PC-9 (cell line): ENCODE measurements at regions not wholly inside any gene's neighbourhood (a gene's known extent, or its start where the extent isn't known, plus 50 kb on each side); places are given as distances from the start of the nearest gene placed in this dataset.

Source experiments
- EZH2 ChIP-seq: fragments of 200-600 bp; sonication (generic); IDR thresholded peaks from 2 replicates; pipeline ENCODE4 v1.8.0; 2017; ENCODE audit warnings: antibody characterized with exemption, low read depth
- TF ChIP-seq, protein P1 (sequence below): fragments of 200-600 bp; sonication (generic); conservative IDR thresholded peaks from 2 replicates; pipeline ENCODE4 v1.6.1; 2017; ENCODE audit warnings: mixed run types, antibody characterized with exemption, mild to moderate bottlenecking, moderate library complexity

DNA sequence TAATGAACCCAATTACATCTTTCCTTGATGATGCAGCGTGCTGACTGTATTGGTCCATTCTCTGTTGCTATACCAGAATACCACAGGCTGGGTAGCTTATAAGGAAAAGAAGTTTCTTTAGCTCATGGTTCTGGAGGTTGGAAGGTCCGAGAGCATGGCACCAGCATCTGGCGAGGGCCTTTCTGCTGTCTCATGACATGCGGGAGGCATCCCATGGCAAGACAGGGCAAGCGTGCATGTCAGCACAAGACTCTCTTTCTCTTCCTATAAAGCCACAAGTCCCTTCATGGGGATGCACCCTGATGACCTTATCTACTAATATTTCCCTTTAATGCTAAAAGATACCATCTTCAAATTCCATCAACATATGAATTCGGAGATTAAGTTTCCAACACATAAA, 122.8 kb upstream of the FHL2 start:
- TF ChIP-seq, protein P1, sequence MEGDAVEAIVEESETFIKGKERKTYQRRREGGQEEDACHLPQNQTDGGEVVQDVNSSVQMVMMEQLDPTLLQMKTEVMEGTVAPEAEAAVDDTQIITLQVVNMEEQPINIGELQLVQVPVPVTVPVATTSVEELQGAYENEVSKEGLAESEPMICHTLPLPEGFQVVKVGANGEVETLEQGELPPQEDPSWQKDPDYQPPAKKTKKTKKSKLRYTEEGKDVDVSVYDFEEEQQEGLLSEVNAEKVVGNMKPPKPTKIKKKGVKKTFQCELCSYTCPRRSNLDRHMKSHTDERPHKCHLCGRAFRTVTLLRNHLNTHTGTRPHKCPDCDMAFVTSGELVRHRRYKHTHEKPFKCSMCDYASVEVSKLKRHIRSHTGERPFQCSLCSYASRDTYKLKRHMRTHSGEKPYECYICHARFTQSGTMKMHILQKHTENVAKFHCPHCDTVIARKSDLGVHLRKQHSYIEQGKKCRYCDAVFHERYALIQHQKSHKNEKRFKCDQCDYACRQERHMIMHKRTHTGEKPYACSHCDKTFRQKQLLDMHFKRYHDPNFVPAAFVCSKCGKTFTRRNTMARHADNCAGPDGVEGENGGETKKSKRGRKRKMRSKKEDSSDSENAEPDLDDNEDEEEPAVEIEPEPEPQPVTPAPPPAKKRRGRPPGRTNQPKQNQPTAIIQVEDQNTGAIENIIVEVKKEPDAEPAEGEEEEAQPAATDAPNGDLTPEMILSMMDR: no peak
- no peak for TF ChIP-seq EZH2
